Keratinocyte (primary cell): ENCODE measurements at regions not wholly inside any gene's neighbourhood (a gene's known extent, or its start where the extent isn't known, plus 50 kb on each side); places are given as distances from the start of the nearest gene placed in this dataset.

ENCODE experiments used
- DNase-seq: peaks from one replicate; pipeline ENCODE4 v3.0.0-alpha.2; 2011; ENCODE audit warnings: low read depth, missing footprints, low spot score
- FAIRE-seq: peaks from 2 replicates; lab custom pipeline; 2011; peaks lifted over from hg19 to GRCh38; lab: Jason Lieb, UNC
- H2AFZ ChIP-seq: 2 replicates; pipeline ENCODE4 v1.6.0; 2012; ENCODE audit warnings: low read length, control low read depth, inconsistent platforms; ENCODE audit not compliant: control insufficient read depth
- H3K27ac ChIP-seq: 2 replicates; pipeline ENCODE4 v1.5.1; 2011; ENCODE audit warnings: low read length; ENCODE audit not compliant: control insufficient read depth, insufficient read depth
- H3K27me3 ChIP-seq: 3 replicates; pipeline ENCODE4 v1.6.0; 2011; ENCODE audit warnings: low read length; ENCODE audit not compliant: control insufficient read depth, insufficient read depth; ENCODE audit errors: extremely low read depth
- H3K36me3 ChIP-seq, 2 experiments: 2 replicates in 1 of 2; 3 replicates in 1 of 2; pipeline ENCODE4 v1.5.1; 2011; ENCODE audit warnings: low read length in 2 of 2, mild to moderate bottlenecking in 1 of 2; ENCODE audit not compliant: control insufficient read depth in 2 of 2, insufficient read depth in 2 of 2; ENCODE audit errors: extremely low read depth in 1 of 2
- H3K4me1 ChIP-seq: 3 replicates; pipeline ENCODE4 v1.5.1; 2011; ENCODE audit warnings: low read length; ENCODE audit not compliant: control insufficient read depth, insufficient read depth; ENCODE audit errors: extremely low read depth
- H3K4me2 ChIP-seq: 3 replicates; pipeline ENCODE4 v1.6.0; 2011; ENCODE audit warnings: low read depth, low read length; ENCODE audit not compliant: control insufficient read depth, insufficient read depth; ENCODE audit errors: extremely low read depth
- H3K4me3 ChIP-seq, 3 experiments: fragments of 200-600 bp in 1 of 3; sonication (generic) in 1 of 3; 2 replicates in 2 of 3; 3 replicates in 1 of 3; pipeline ENCODE4 v1.5.1; 2011 to 2016; ENCODE audit warnings: low read length in 3 of 3, mild to moderate bottlenecking in 3 of 3, control low read depth in 2 of 3, inconsistent platforms in 1 of 3, low read depth in 1 of 3, mixed read lengths in 1 of 3, mixed run types in 1 of 3, moderate library complexity in 1 of 3; ENCODE audit not compliant: control insufficient read depth in 2 of 3, insufficient read depth in 2 of 3; ENCODE audit errors: extremely low read depth in 1 of 3
- H3K79me2 ChIP-seq: 2 replicates; pipeline ENCODE4 v1.6.0; 2012; ENCODE audit warnings: low read length; ENCODE audit not compliant: control insufficient read depth, insufficient read depth
- H3K9ac ChIP-seq: 3 replicates; pipeline ENCODE4 v1.6.0; 2011; ENCODE audit warnings: low read length; ENCODE audit not compliant: control insufficient read depth, insufficient read depth; ENCODE audit errors: extremely low read depth
- H3K9me1 ChIP-seq: 3 replicates; pipeline ENCODE4 v1.6.0; 2011; ENCODE audit warnings: low read length; ENCODE audit not compliant: control insufficient read depth, insufficient read depth; ENCODE audit errors: extremely low read depth
- H3K9me3 ChIP-seq: 2 replicates; pipeline ENCODE4 v1.5.1; 2012; ENCODE audit warnings: low read depth, low read length; ENCODE audit not compliant: control insufficient read depth
- H4K20me1 ChIP-seq: 3 replicates; pipeline ENCODE4 v1.6.0; 2011; ENCODE audit warnings: low read length; ENCODE audit not compliant: control insufficient read depth, insufficient read depth; ENCODE audit errors: extremely low read depth
- EZH2 ChIP-seq: IDR thresholded peaks from one replicate; pipeline ENCODE4 v1.6.1; 2012; ENCODE audit warnings: inconsistent platforms, mild to moderate bottlenecking, low read length, moderate library complexity
- dilution Hi-C: fragments of 300-500 bp; cut with MboI; formaldehyde crosslinking; loops from one replicate; pipeline ENCODE4 v1.7.0; 2020; ENCODE audit warnings: low sequenced_read_pairs; ENCODE audit not compliant: extremely low pct_ligation_motif_present
- TF ChIP-seq, protein P1 (sequence below), 3 experiments: IDR thresholded peaks in 1 of 3; conservative IDR thresholded peaks in 1 of 3; optimal IDR thresholded peaks in 1 of 3; 2 replicates in 2 of 3; 3 replicates in 1 of 3; pipeline versions ENCODE3 to v1.5.1; 2011; ENCODE audit warnings: low read length in 3 of 3, mild to moderate bottlenecking in 3 of 3, moderate library complexity in 2 of 3, control low read depth in 1 of 3, inconsistent platforms in 1 of 3; ENCODE audit not compliant: insufficient read depth in 2 of 3; ENCODE audit errors: extremely low read depth in 1 of 3

GRCh38 chr6:2434912-2435311, 189.5 kb upstream of the GMDS start:
- dilution Hi-C loops = no loop called here
- Histone ChIP-seq H3K27ac (no peak overlapping the region), H3K4me2 (no peak overlapping the region), H3K4me3 (no peak overlapping the region), H2AFZ (no peak overlapping the region), H3K9me3 (no peaks in the 10 kb centered on the region), H3K27me3 (peaks cover 3% of the 10 kb centered on the region), H3K9me1 (no peaks in the 10 kb centered on the region), H3K4me1 (peaks cover 24% of the 10 kb centered on the region), H3K9ac (no peak overlapping the region), H3K36me3 (no peaks in the 10 kb centered on the region), H4K20me1 (no peaks in the 10 kb centered on the region), H3K79me2 (no peaks in the 10 kb centered on the region)
- TF ChIP-seq EZH2 = no peak
- TF ChIP-seq, protein P1, sequence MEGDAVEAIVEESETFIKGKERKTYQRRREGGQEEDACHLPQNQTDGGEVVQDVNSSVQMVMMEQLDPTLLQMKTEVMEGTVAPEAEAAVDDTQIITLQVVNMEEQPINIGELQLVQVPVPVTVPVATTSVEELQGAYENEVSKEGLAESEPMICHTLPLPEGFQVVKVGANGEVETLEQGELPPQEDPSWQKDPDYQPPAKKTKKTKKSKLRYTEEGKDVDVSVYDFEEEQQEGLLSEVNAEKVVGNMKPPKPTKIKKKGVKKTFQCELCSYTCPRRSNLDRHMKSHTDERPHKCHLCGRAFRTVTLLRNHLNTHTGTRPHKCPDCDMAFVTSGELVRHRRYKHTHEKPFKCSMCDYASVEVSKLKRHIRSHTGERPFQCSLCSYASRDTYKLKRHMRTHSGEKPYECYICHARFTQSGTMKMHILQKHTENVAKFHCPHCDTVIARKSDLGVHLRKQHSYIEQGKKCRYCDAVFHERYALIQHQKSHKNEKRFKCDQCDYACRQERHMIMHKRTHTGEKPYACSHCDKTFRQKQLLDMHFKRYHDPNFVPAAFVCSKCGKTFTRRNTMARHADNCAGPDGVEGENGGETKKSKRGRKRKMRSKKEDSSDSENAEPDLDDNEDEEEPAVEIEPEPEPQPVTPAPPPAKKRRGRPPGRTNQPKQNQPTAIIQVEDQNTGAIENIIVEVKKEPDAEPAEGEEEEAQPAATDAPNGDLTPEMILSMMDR (optimal IDR thresholded peaks at IDR 0.05 in 1 of 3, IDR thresholded peaks at IDR 0.05 in 1 of 3, conservative IDR thresholded peaks at IDR 0.05 in 1 of 3; ENCODE audit: extremely low read depth in 1 of 3, insufficient read depth in 2 of 3, low read length in 3 of 3) = no peak
- DNase-seq = no peak
- FAIRE-seq = no peak

DNA sequence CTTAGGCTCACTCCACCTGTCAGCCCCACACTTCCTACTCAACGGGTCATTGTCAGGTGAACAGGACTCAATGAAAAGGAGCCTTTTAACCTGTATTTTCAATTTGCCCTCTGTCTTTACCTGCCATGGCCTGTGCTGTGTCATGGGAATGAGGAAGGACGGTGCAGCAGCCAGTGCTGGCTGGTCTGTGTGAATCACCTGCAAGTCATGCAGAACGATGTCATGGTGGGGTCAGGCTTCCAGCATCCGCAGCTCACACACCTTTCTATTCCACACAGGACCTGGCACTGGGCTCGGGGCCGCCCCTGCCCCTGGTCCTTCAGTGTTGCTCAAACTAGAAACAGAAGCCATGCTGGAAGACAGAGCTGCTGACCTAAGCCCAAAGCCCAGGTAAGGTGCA, 188.7 kb upstream of the GMDS start:
- H3K9me3 ChIP-seq = no peaks in the 10 kb centered on the region
- no peaks in the 10 kb centered on the region for H3K36me3 ChIP-seq
- peaks cover 3% of the 10 kb centered on the region for H3K27me3 ChIP-seq
- H3K4me2 ChIP-seq = peak overlapping the region; percentile 53
- dilution Hi-C loops = no loop called here
- no peak overlapping the region for H2AFZ ChIP-seq
- peaks cover 24% of the 10 kb centered on the region for H3K4me1 ChIP-seq
- no peaks in the 10 kb centered on the region for H3K79me2 ChIP-seq
- H3K4me3 ChIP-seq = no peak overlapping the region
- no peaks in the 10 kb centered on the region for H3K9me1 ChIP-seq
- H3K27ac ChIP-seq = peak overlapping the region; percentile 37
- H3K9ac ChIP-seq = no peak overlapping the region
- FAIRE-seq (peak; percentile 87), DNase-seq (peak; percentile 9)
- no peaks in the 10 kb centered on the region for H4K20me1 ChIP-seq
- TF ChIP-seq EZH2 = no peak
- TF ChIP-seq, protein P1 (optimal IDR thresholded peaks at IDR 0.05 in 1 of 3, IDR thresholded peaks at IDR 0.05 in 1 of 3, conservative IDR thresholded peaks at IDR 0.05 in 1 of 3; ENCODE audit: extremely low read depth in 1 of 3, insufficient read depth in 2 of 3, low read length in 3 of 3) = no peak
